ENCODE measurements at regions not wholly inside any gene's neighbourhood (a gene's known extent, or its start where the extent isn't known, plus 50 kb on each side); places are given as distances from the start of the nearest gene placed in this dataset.

GRCh38 chr5:175012267-175012666, 287.9 kb downstream of the MSX2 start:
- TF ChIP-seq CTCF (conservative IDR thresholded peaks at IDR 0.05; ENCODE audit: low read depth, low read length) (no peak), EZH2phosphoT487 (IDR thresholded peaks at IDR 0.05; ENCODE audit: borderline replicate concordance, low read length) (no peak)
